HG02885 (cell line): ENCODE measurements at regions not wholly inside any gene's neighbourhood (a gene's known extent, or its start where the extent isn't known, plus 50 kb on each side); places are given as distances from the start of the nearest gene placed in this dataset.
"Not testable (repeated sequence)": the region's sequence is repeated elsewhere in the genome, so short reads cannot be mapped to it uniquely, and the experiment has no call there.

ENCODE experiments used
- ATAC-seq: cut with Tn5 transposase; IDR thresholded peaks from one replicate; pipeline ENCODE4 v1.9.1; 2021; ENCODE audit warnings: mild to moderate bottlenecking; ENCODE audit not compliant: unreplicated experiment, poor library complexity

DNA sequence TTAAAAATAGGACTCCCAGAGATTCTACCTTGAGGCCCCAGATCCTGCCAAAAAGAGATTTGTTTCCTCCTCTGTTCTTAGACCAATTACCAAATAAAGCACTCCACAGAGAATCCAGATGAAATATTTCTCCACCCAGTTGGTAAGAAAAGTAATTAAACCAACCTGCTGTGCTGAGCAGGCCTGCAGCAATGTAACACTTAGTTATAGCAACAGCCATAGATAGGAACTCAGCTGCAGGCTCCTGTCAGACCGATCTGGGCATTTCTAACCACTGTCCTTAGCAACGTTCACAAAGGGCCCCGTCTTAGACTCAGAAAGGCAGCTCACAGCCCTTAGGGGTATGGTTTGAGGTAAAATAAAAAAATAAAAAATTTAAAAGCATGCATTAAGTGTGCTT, 271.1 kb downstream of the KCNRG start:
- ATAC-seq, result no peak

DNA sequence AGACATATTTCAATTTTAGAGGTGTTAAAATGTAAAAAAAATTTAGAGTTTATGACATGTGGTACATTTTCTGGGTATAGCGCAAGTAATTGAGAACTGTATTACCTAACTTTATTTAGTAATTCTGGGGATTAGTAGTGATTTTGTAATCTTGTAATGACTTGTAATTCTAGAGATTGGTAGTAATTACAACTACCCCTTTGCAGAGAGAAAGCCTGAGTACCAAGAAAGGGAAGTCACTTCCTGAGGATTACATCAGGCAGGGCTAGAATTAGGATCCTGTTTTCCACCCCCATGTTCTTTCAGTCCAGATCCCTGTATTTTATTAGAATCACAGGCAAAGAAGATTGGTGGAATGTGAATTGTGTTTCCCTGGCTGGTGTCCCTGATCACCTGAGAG, 274.9 kb downstream of the KCNRG start:
- no peak for ATAC-seq

DNA sequence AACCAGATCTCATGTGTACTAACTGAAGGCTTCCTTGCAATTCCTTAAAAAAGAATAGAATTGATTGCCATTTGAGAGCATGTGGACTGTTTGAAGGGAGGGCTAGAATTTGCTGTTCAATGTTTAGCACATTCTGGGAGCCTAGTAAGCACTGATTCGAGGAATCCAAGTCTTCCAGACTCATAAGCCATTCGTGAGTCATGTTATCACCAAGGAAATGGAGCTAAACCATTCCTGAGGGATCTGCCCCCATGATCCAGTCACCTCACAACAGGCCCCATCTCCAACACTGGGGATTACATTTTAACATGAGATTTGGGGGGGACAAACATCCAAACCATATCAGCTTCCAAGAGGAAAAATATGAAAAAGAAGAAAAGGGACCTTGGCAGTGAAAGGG, 276.4 kb downstream of the KCNRG start:
- ATAC-seq, result no peak

DNA sequence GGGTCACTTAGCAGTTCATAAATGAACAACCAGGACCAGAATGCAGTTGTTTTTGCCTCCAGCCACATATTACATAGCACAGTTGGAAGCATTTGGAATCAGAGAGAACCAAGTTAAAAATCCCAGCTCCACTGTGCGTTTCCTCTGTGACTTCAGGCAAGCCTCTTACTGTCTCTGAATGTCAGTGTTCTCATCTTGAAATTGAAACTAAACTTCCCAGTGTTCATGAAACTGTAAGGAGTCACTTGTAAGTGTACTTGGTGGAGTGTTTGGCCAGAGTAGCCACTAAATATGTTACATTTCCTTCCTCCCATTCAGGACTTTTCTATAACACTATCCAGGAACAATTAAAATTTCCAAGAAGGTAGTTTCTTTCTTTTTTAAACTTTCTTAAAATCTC, 276.8 kb downstream of the KCNRG start:
- no peak for ATAC-seq

DNA sequence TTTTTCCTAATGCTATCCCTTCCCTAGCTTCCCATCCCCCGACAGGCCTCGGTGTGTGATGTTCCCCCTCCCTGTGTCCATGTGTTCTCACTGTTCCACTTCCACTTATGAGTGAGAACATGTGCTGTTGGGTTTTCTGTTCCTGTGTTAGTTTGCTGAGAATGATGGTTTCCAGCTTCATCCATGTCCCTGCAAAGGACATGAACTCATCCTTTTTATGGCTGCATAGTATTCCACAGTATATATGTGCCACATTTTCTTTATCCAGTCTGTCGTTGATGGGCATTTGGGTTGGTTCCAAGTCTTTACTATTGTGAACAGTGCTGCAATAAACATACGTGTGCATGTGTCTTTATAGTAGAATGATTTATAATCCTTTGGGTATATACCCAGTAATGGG, 279.2 kb downstream of the KCNRG start:
- not testable (repeated sequence) for ATAC-seq

DNA sequence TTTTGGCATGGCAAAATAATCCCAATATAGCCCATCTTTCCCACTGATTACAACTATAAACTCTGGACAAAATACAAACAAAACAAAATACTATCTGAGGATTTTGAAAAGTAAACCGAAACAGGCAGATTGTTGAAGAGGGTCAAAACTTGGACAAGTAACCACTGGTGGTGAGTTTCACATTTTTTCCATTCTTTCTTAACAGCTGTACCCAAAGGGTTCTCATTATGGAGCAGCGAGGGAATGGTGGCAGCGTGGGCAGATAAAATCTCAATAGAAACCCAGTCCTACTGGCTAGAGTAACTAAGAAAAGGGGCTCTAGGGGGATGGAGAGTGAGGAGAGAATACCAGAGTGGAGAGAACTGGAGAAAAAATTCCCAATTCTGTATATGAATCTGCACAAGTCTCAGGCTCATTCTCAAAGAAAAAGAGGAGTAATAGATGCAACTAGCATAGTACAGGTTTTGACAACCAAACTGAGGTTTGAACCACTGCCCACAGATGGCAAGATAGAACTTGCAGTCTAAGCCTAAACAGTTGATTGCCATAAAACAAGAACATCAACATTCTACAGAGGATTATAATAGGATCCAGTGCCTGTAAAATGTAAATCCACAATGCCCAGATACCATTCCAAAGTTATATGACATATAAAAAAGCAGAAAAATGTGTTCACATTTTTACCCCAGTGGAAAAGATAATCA, 284.5 kb downstream of the KCNRG start:
- no peak for ATAC-seq

DNA sequence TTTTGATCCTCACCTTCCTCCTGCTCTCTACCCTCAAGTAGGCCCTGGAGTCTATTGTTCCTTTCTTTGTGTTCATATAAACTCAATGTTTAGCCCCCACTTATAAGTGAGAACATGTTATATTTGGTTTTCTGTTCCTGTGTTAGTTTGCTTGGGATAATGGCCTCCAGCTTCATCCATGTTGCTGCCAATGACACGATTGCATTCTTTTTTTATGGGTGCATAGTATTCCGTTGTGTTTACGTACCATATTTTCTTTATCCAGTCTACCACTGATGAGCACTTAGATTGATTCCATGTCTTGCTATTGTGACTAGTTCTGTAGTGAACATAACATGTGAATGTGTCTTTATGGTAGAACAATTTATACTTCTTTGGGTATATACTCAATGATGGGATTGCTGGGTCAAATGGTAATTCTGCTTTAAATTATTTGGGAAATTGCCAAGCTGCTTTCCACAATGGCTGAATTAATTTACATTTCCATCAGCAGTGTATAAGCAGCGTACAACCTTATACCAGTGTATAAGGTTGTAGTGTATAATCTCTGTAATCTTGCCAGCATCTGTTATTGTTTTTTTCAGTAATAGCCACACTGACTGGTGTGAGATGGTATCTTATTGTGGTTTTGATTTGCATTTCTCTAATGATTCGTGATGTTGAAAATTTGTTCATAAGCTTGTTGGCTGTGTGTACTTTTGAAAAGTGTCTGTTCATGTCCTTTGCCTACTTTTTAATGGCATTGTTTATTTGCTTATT, 288.9 kb downstream of the KCNRG start:
- no peak for ATAC-seq

DNA sequence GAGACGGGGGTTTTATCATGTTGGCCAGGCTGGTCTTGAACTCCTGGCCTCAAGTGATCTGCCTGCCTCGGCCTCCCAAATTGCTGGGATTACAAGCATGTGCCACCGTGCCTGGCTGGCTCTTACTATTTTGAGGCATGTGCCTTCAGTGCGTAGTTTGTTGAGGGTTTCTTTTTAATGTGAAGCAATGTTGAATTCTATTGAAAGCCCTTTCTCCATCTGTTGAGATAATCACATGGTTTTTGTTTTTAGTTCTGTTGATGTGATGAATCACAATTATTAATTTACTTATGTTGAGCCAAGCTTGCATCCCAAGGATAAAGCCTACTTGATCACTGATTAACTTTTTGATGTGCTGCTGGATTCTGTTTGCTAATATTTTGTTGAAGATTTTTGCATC, 290.9 kb downstream of the KCNRG start:
- no peak for ATAC-seq

DNA sequence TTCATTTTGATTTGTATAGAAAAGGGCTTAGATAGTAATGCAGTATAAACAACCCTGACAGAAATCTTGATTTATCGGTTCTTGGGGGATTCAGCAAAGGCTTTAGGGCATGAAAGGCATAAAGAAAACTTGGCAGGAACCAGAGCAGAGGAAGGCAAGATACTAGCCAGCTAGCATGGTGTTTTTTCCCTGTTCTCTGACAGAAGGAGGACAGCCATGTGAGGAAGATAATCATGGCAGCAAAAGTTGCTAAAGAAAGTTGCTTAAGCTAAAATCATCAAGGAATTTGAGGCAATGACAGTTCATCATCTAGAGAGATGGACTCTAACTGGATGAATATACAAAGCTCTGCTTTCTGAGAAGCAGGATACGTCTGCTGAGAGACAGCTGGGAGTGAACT, 294.1 kb downstream of the KCNRG start:
- no peak for ATAC-seq

DNA sequence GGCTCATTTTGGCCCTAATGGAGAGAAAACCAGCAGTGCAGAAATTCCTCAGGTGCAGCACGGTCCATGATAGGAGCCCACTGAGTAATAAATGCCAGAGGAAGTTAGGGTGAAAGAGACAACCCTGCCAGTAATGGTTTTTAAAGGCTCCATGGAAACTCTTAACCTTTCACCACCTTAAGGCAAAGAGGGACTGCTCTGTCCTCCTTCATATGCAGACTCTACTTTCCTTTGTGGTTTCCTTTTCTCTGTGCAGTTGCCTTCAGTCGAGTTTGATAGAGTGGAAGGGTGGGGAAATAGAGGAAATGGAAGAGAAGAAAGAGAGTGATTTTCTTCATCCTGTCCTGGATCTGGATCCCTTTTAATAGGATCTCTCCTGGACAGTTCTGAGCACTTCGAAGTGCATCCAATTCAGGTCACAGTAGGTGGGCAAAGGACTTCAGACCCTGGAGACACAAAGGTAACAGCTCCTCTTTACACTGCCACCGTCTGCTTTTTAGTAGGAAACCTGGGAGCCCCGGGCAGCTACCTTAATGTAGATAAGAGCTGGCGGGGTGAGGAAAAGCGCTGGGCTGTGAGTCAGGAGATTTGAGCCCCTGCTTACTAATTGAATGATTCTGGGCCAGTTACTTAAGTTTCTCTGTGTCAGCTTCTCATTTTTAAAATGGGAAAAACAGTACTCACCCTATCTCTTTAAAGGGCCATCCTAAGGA, 294.8 kb downstream of the KCNRG start:
- ATAC-seq, result no peak

DNA sequence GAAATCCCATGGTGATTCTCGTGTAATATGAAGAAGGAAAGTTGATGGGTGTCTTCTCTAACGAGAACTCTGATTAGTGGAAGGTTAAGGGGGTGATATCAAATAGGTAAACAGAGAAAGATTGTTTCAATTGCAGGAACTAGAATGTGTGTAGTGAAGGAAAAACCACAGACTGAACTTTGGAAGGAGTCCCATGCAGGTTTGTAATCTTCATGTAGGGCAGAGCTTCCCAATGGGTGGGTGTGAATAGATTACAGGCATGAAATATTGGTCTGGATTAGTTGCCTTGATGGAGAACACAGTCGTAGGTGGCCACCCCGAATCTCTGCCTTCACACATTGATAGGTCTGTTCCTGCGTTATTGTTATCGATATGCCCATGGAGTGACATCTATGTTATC, 295.5 kb downstream of the KCNRG start:
- ATAC-seq, result no peak

DNA sequence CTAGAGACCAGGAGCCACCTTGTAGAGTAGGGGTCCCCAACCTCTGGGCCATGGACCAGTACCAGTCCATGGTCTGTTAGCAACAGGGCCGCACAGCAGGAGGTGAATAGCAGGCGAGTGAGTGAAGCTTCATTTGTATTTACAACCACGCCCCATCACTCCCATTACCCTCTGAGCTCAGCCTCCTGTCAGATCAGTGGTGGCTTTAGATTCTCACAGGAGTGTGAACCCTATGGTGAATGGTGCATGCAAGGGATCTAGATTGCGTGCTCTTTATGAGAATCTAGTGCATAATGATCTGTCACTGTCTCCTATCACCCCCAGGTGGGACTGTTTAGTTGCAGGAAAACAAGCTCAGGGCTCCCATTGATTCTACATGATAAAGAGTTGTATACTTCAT, 303.6 kb downstream of the KCNRG start:
- no peak for ATAC-seq

DNA sequence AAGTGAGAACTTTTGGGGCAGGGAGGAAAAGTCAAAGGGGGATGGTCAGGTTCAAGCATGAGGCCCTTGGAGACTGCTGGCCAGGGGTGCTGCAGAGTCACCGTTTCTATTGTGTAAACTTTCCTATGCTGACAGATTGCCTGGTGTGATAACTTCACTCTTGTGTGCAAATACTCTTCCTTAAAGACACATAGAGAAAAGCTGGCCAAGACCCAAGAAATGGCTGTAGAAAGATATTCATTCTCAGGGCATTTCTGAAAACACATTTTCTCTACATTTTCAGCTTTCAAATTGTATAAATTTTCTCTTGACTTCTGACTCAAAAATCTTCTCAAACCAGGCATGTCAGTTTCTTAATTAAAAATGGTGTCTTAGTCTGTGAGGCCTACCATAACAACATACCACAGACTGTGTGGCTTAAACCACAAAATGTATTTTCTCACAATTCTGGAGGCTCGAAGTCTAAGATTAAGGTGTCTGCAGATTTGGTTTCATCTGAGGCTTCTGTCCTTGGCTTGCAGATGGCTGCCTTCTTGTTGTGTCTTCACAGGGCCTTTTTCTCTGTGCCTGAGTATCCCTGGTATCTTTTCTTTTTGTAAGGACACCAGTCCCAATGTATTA, 304.5 kb downstream of the KCNRG start:
- no peak for ATAC-seq

DNA sequence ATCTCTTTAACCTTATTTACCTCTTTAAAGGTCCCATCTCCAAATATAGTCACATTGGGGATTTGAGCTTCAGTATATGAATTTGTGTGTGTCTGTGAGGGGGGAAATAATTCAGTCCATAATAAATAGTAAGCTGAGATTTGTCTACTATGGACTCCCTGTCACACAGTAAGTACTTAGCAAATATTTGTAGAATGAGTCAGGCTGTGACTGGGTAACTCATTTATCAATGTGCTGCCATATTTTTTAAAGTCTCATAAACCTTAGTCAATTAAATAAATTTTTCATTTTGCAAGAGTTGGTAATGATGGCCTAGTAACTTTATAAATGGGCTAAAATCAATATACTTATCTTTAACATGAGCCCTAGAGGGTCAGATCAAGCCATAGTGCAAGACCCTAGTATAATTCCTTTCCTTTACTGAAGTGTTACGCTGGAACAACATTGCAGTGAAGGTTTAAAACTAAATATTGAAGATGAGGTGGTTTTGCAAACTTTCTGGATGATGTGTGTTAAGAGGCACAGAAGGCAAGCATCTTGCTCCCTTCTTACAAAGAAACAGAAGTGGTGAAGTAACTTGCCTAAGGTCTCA, 305.1 kb downstream of the KCNRG start:
- no peak for ATAC-seq

DNA sequence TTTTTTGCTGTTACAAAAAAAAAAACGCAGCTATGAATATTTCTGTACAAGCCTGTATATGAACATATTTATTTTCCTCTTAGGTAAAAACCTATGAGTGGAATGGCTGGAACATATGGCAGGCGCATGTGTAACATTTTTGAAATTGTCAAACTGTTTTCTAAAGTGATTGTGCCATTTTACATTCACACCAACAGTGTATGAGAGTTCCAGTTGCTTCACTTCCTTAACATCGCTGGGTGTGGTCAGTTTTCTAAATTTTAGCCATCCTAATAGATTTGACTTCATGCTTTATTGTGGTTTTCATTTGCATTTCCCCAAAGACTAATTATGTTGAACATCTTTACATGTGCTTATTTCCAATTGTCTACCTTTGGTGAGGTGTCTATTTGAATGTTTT, 306.8 kb downstream of the KCNRG start:
- no peak for ATAC-seq

DNA sequence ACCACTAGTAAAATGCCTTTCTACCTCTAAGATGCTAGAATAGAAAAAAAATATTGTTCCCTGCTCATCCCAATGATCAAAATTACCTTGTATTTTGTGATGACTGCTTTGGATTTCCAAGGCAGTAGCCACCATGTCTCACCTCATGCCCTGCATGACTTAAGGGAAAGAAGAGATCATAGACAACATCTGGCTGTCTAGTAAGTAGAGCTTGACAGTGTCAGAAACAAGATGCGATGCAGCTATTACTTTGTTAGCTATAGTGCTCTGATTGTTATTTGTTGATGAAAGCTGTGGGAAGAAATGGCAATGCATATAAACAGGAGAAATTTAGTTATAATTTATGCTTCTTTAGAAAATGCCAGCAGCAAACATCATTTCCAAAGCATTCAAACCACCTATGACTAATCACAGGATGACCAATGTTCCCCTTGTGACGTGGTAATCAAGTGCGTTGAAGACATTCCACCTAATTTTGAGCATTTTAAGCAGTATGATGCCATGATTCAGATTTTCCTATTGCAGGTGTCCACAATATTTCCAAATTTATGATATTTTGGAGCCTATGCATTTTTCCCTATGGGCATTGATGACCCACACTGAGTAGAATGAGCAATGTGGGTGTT, 308.3 kb downstream of the KCNRG start:
- ATAC-seq, result no peak

DNA sequence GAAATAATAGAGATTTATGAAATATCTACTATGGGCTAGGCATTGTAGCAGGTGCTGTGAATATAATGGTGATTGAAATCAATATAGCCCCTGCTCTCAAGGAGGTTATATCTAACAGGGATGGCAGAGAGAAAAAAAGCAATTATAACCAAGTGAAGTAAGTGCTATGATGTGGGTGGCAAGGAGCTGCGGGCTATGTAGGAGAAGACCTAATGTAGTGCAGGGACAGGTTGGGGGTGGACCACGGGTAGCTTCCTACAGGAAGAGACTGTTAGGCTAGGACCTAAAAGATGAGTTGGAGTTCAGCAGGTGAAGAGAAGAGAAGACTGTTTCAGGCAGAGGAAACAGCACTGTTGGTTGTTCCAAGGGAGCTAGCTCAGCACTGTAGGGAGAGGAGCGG, 311.0 kb downstream of the KCNRG start:
- ATAC-seq, result no peak

DNA sequence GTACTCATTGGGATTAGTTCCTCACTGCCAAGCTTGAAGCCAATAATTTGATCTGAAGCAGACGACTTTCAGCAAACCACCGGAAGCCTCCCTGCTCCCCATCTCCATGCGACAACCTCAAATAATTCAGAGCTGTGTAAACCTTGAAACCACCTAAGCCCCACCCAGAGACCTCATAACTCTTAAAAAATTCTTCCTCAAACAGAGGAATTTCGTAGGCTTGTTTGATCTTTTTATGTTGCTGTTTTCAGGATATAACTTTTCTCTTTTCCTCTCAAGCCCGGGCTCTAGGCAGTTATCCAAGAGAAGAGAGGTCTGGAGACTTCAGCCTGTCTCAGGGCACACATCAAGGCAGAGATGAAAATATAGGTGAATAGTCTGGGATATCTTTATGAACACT, 311.6 kb downstream of the KCNRG start:
- ATAC-seq, result no peak

DNA sequence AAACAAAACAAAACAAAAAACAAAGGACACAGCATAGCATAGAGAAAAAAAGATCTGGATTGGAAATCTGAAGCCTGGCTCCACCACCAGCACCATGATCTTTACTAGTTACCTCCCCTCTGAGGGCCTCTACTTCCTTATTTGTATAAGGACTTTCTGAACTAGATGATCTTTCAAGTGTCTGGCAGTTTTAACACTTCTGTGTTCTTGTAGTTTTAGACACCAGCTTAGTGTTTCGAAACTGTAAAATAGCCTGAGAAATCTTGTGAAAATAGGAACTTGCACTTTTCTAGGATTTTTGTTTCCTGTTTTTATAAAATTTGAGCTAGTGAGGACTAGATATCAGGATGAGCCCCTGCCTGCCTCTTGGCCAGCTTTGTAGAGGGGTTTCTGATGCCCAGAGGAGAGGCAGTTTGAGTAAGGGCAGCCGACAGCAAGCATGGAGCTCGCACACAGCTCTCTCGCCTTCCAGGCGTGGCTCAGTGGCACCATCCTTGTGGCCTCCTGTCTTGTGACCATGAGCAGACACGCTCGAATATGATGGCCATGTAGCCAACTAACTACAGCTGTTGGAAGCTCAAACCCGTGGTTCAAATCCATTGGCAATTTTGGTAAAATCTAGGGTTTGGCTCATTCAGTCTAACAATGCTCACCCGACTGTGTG, 319.0 kb downstream of the KCNRG start:
- ATAC-seq, result no peak

DNA sequence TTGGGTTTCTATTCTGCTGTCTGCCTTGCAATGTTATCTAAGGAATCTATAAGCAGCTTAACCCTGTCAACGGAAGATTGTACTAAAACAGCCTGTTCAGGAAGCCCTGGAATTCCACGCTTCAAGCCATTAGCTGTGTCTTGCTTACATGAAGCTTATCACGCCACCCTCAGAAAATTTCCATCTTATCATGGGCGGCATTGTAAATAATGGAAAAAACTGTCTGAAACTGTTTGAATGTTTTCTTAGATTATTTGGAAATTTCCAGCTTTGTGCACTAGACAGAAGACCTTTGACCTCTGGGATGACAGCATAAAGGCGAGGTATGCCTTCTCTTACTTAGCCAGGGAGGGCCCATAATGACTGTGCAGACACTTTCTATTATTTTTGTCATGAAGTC, 319.7 kb downstream of the KCNRG start:
- ATAC-seq, result no peak
